Spinal cord (tissue), 9 donors: ENCODE measurements at regions not wholly inside any gene's neighbourhood (a gene's known extent, or its start where the extent isn't known, plus 50 kb on each side); places are given as distances from the start of the nearest gene placed in this dataset.
"Not testable (repeated sequence)": the region's sequence is repeated elsewhere in the genome, so short reads cannot be mapped to it uniquely, and the experiment has no call there.

Source experiments
- DNase-seq, 6 donors: peaks; one replicate each; pipeline versions ENCODE4 v3.0.0 to v3.0.0-alpha.2; 2013 to 2015; ENCODE audit warnings: low spot score in 6 of 6, low read depth in 4 of 6
- H3K27ac ChIP-seq: one replicate; pipeline ENCODE4 v1.5.1; 2013; ENCODE audit warnings: low read depth, low read length, control low read depth
- H3K27me3 ChIP-seq: one replicate; pipeline ENCODE4 v1.6.1; 2013; ENCODE audit warnings: low read length; ENCODE audit not compliant: control insufficient read depth, insufficient read depth
- H3K36me3 ChIP-seq: one replicate; pipeline ENCODE4 v1.6.1; 2013; ENCODE audit warnings: low read length; ENCODE audit not compliant: control insufficient read depth, insufficient read depth
- H3K4me1 ChIP-seq: one replicate; pipeline ENCODE4 v1.6.1; 2013; ENCODE audit warnings: low read length; ENCODE audit not compliant: control insufficient read depth, insufficient read depth
- H3K4me3 ChIP-seq: one replicate; pipeline ENCODE4 v1.5.1; 2013; ENCODE audit warnings: low read depth, low read length, control low read depth
- H3K9me3 ChIP-seq: one replicate; pipeline ENCODE4 v1.6.1; 2013; ENCODE audit warnings: low read length; ENCODE audit not compliant: control insufficient read depth, insufficient read depth
- whole genome bisulfite sequencing: methylation state at CpG from one replicate; pipeline ENCODE4 v1.1.5; 2013; ENCODE audit warnings: missing lambda C conversion rate; ENCODE audit not compliant: insufficient coverage; 5-methylcytosine and 5-hydroxymethylcytosine counted together
- donor health status: healthy.

DNA sequence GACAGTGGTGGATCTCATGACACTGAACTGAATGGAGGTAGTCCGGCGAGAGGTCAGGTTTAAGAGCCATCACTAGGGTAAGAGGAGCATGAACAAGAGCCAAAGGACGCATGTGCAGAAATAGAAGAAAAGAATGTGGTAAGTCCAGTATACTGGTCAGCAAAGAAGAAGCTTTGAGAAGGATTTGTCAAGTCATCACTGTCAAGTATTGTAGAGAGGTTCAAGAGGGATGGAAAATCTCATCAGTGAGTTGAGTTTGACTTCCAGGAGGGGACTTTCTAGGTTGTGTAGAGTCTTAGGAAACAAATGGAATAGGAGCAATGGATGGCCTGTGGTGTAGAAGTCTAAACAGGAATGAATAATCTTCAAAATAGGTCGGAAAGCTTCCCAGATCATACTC lies 161.8 kb downstream of the BTBD3 start:
- no peak overlapping the region for H3K4me3 ChIP-seq
- no peaks in the 10 kb centered on the region for H3K4me1 ChIP-seq
- WGBS = 94% methylated on average over 3 of the region's 4 CpGs
- no peak overlapping the region for H3K27ac ChIP-seq
- H3K9me3 ChIP-seq = no peaks in the 10 kb centered on the region
- no peaks in the 10 kb centered on the region for H3K36me3 ChIP-seq
- no peak for DNase-seq
- no peaks in the 10 kb centered on the region for H3K27me3 ChIP-seq

DNA sequence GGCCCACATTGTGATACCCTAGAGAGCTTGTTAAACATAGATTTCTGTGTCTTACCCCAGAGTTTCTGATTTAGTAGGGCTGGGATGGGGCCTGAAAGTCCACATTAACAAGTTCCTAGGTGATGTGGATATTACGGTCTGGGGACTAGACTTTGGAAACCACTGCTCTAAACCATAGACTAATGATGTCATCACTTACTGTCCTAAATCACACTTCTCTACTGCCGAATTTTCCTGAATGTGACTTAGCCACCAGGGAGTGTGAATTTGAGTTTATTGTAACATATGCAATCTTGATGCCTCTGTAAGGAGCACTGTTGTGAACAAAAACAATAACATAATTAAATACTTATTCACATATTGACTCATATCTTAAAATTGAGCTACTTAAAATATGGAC lies 165.6 kb downstream of the BTBD3 start:
- Histone ChIP-seq H3K4me3 (no peak overlapping the region), H3K9me3 (no peaks in the 10 kb centered on the region), H3K36me3 (no peaks in the 10 kb centered on the region), H3K27ac (no peak overlapping the region), H3K4me1 (no peaks in the 10 kb centered on the region), H3K27me3 (no peaks in the 10 kb centered on the region)
- WGBS = no CpG with 5 or more reads among the region's 2 CpGs
- DNase-seq = no peak

DNA sequence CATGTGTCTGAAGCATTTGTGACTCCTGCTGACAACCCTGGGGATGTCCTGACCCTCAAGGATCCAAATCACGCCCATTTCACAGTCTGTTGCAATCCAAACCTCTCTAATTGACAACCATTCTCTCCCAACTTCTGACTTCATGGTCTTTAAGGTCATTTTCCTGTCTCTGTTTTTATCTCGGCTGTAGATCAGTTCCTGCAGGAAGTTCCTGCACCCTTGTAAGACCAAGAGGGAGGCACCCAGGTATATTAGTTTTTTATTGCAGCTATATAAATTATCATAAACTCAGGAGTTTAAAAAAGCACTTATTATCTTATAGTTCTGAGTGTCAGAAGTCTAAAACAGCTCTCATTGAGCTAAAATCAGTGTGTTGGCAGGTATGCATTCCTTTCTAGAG lies 166.8 kb downstream of the BTBD3 start:
- H3K27me3 ChIP-seq = no peaks in the 10 kb centered on the region
- H3K27ac ChIP-seq = no peak overlapping the region
- no peaks in the 10 kb centered on the region for H3K9me3 ChIP-seq
- H3K36me3 ChIP-seq = no peaks in the 10 kb centered on the region
- 100% methylated on average over 1 of the region's 2 CpGs for WGBS
- no peak overlapping the region for H3K4me3 ChIP-seq
- DNase-seq = no peak
- no peaks in the 10 kb centered on the region for H3K4me1 ChIP-seq

DNA sequence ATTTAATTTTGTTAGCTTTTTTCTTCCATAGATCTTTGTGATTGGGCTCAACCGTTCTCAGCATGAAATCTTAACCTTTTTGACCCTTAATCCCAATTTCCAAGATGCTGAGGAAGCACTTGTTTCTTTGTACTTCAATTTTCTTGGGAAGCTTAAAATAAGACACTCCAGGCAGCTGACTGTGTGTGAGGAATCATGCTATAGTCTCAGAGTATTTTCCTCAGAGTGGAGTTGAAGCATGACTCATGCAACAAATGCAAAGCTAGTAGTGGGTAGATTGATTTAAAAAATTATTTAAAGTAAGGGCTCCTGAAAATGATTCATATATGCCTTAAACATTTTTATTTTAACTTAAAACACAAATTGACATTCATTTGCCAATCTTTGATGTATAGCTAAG lies 168.7 kb downstream of the BTBD3 start:
- no peak for DNase-seq
- H3K4me3 ChIP-seq = no peak overlapping the region
- no peaks in the 10 kb centered on the region for H3K4me1 ChIP-seq
- H3K36me3 ChIP-seq = no peaks in the 10 kb centered on the region
- H3K9me3 ChIP-seq = no peaks in the 10 kb centered on the region
- H3K27me3 ChIP-seq = no peaks in the 10 kb centered on the region
- WGBS = no CpG with 5 or more reads among the region's 1 CpG
- no peak overlapping the region for H3K27ac ChIP-seq

DNA sequence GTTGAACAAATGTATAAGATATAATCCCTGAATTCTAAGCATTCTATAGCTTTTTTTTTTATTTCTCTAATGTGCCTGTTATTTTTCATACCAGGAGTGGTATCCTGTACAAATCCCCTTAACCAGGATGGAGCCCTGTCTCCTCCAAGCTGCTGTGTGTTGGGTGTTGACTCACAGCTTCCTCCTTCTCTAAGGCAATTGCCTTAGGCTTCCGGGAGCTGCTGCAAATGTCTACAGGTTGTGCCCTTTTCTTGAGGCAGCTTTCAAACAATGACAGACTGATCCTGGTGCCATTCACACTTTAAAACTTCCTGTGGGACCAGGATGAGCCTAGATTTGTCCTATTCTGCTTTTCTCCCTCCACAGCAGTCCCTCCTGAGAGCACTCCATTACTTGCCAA lies 173.2 kb downstream of the BTBD3 start:
- Histone ChIP-seq H3K27ac (no peak overlapping the region), H3K36me3 (no peaks in the 10 kb centered on the region), H3K27me3 (no peaks in the 10 kb centered on the region), H3K9me3 (no peaks in the 10 kb centered on the region), H3K4me3 (no peak overlapping the region), H3K4me1 (no peaks in the 10 kb centered on the region)
- no peak for DNase-seq
- WGBS = 100% methylated on average over 1 of the region's 1 CpG

DNA sequence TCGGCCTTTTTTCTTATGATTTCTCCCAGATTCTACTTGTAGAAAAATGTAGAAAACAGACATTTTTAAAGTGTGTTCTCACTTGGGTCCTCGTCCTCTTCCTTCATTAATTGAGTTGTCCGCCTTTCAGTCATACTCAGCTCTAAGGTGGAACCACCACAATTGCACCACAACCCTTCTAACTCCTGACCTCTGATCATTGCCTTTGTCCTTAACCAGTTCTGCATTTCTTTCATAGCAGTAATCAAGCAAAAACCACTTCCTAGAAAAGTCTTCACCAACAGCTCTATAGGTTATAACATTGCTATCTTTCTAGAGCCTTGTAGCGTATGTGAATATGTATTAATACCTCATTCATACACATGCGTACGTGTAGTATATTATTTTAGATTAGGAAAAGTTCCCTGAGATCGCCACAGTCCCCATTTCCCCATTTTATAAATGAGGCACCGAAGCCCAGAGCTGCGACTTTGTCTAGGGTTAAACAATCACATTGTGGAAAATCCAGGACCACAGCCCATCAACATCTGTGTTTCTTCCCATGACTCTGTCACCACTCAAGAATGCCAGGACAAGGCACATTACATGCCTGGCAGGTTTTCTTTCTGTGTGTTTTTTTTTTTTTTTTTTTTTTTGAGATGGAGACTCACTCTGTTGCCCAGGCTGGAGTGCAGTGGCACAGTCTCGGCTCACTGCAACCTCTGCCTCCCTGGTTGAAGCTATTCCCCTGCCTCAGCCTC lies 175.5 kb downstream of the BTBD3 start:
- 83% methylated on average over 4 of the region's 10 CpGs for WGBS
- Histone ChIP-seq H3K27ac (no peak overlapping the region), H3K36me3 (no peaks in the 10 kb centered on the region), H3K4me3 (no peak overlapping the region), H3K4me1 (no peaks in the 10 kb centered on the region), H3K27me3 (no peaks in the 10 kb centered on the region), H3K9me3 (no peaks in the 10 kb centered on the region)
- DNase-seq = no peak

DNA sequence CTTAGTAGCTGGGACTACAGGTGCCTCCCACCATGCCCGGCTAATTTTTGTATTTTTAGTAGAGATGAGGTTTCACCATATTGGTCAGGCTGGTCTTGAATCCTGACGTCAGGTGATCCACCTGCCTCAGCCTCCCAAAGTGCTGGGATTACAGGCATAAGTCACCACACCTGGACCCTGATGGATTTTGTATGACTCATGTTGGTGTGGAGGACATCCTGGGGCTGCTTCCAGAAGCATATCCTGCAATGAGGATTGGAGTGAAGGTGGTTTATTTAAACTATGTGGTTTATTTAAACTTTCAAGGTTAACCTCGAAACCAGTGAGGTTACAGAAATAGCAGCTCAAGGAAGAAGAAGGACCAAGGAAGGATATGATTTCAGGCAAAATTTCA lies 176.1 kb downstream of the BTBD3 start:
- not testable (repeated sequence) for H3K27me3 ChIP-seq, H3K9me3 ChIP-seq, H3K27ac ChIP-seq, DNase-seq, H3K4me1 ChIP-seq, H3K36me3 ChIP-seq, H3K4me3 ChIP-seq
- WGBS = 100% methylated on average over 1 of the region's 3 CpGs

DNA sequence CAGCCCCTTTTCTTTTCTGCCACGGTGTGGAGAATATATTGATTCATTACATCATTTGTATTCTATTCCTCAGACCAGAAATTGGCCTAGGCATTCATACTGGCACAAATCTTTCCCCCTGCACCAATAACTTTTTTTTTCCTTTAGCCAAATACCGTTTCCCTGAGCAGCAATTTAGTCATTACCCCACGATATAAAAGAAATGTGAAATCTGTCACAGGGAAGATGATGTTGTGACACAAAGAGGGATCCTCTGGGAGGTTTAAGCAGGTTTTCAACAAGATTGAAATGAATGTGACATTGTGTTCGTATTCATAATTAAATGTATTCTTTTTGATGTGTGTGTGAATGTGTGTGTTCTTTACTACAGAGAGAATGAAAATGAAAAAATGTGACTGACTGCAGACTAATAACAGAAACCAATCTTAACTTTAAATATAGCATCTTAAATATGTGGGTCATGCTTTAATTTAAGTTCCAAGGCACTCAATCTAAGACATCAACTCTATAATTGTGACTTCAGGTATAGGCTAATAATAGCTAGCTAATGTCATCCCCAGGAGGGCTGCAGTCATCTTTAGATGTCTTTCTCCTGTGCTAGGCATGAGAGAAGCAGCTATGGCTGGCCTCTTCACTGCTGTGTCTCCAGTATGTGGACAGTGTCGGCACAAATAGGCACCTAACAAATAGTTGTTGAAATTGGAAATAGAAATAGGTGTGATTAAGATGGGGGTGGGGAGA lies 177.7 kb downstream of the BTBD3 start:
- DNase-seq = peak in 1 of 6 donors; percentile 63

DNA sequence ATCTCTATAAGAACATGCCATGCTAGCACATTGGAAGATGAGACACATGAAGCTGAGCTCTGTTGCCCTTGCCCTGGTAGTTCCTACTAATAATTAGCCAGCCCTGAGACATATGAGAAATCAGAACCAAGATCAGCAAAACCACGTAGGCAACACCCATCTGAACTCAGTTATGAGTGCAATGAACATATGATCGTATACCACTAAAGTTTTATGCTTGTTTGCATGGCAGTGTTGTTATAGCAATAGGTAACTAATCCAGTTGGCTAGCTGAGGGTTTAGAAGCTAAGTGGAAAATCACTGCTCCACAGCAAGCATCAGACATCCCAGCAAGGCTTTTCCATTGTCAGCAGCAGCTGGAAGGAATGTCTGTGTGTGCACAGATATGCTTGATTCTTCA lies 180.7 kb downstream of the BTBD3 start:
- H3K27me3 ChIP-seq = no peaks in the 10 kb centered on the region
- WGBS = 65% methylated on average over 2 of the region's 2 CpGs
- no peaks in the 10 kb centered on the region for H3K9me3 ChIP-seq
- no peak overlapping the region for H3K4me3 ChIP-seq
- DNase-seq = peak in 1 of 6 donors; percentile 15
- no peaks in the 10 kb centered on the region for H3K36me3 ChIP-seq
- no peak overlapping the region for H3K27ac ChIP-seq
- H3K4me1 ChIP-seq = no peaks in the 10 kb centered on the region

More for the DNA sequence above, 177.7 kb downstream of the BTBD3 start:
- WGBS = 0% methylated on average over 1 of the region's 5 CpGs
- no peak overlapping the region for H3K4me3 ChIP-seq
- no peaks in the 10 kb centered on the region for H3K36me3 ChIP-seq
- H3K4me1 ChIP-seq = no peaks in the 10 kb centered on the region
- H3K9me3 ChIP-seq = no peaks in the 10 kb centered on the region
- no peaks in the 10 kb centered on the region for H3K27me3 ChIP-seq
- no peak overlapping the region for H3K27ac ChIP-seq

DNA sequence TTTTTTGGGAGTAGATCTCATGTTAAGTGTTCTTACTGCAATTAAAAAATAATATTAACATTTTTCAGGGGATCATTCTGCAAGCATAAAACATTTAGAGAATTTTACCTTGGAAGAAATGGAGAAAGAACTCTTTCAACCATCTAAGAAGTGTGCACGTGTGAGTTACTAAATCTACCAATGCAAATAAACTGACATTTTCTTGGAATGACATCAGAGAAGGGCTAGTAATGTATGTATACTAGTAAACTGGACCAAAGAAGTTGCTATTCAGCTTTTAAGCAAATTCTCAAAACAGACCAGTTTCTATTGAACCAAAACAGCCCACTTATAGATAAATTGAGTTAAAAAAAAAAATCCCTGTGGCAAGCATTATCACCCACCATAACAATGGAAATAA lies 191.2 kb downstream of the BTBD3 start:
- Histone ChIP-seq H3K27me3 (no peaks in the 10 kb centered on the region), H3K36me3 (no peaks in the 10 kb centered on the region), H3K27ac (no peak overlapping the region), H3K4me3 (no peak overlapping the region), H3K9me3 (peaks cover 10% of the 10 kb centered on the region), H3K4me1 (no peaks in the 10 kb centered on the region)
- no peak for DNase-seq
- WGBS = no CpG with 5 or more reads among the region's 1 CpG
